ENCODE measurements at regions not wholly inside any gene's neighbourhood (a gene's known extent, or its start where the extent isn't known, plus 50 kb on each side); places are given as distances from the start of the nearest gene placed in this dataset.
"Not testable (repeated sequence)": the region's sequence is repeated elsewhere in the genome, so short reads cannot be mapped to it uniquely, and the experiment has no call there.

- in situ Hi-C loops (cut with HindIII; ENCODE audit: low pct_unique_long_range_greater_than_20kb, low sequenced_read_pairs), result no loop called here
- DNase-seq (ENCODE audit: low read depth), result no peak
Measured at GRCh38 chr4:112952313-112952700, 97.1 kb upstream of the ANK2 start.

GRCh38 chr4:112953262-112953661 is 96.2 kb upstream of the ANK2 start:
- in situ Hi-C loops (cut with HindIII; ENCODE audit: low pct_unique_long_range_greater_than_20kb, low sequenced_read_pairs), result no loop called here
- no peak for DNase-seq (ENCODE audit: low read depth)

DNA sequence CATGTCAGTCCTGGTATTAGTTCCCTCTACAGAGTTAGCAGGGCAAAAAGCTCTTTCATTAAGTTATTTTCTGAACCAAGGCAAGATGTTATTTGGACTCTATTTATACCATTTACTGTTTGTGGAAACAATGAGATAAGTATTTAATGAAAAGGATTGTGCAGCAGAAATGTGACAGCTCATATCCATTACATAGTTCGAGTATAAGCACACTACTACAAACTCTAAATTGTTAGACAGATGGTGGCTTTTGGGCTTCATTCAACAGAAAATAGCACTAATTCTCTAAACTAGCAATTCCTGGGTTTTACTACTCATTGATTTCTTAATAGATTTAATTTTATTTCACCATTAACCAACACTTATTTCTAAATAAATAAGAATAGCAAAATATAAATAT is 95.2 kb upstream of the ANK2 start:
- no peak for DNase-seq (ENCODE audit: low read depth)
- in situ Hi-C loops (cut with HindIII; ENCODE audit: low pct_unique_long_range_greater_than_20kb, low sequenced_read_pairs), result no loop called here

- no peak for DNase-seq (ENCODE audit: low read depth)
- in situ Hi-C loops (cut with HindIII; ENCODE audit: low pct_unique_long_range_greater_than_20kb, low sequenced_read_pairs), result no loop called here
Measured at GRCh38 chr4:112956484-112956896, 93.0 kb upstream of the ANK2 start.

- not testable (repeated sequence) for DNase-seq (ENCODE audit: low read depth)
Measured at GRCh38 chr4:112957764-112958163, 91.7 kb upstream of the ANK2 start.

DNA sequence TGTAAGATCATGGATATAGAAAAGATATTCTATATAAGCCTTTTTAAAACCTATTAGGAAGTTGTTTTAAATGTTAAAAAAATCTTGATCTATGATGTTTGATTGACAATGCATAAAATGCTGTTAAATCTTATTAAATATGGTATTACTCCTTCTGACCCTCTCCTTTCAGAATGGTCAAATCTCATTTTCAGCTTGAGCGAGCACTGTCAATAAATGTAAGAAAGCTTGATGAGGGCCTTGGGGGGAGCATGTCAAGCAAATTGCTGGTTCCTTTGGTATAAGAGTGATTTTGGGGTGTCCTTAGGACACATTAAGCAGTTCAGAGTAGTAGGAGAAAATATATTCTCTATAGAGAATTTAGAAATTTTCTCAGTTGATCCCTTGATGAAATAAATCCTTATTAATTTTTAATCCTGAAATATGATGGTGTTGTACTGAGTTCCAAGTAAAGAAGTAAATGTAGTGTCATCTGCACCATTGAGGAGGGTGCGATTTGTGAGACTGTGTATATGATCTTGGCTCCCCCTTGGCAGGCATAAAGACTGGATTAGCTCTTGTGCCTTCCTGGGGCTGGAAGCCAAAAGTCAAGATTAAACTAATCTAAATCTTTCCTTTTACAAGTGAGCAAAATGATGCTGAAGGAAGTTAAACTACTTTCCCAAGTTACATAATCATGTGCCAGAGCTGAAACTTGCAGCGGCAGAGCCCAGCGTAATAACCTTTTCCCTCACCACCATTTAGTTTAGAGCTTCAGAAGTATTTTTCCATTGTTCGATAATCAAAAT is 82.6 kb upstream of the ANK2 start:
- in situ Hi-C loops (cut with HindIII; ENCODE audit: low pct_unique_long_range_greater_than_20kb, low sequenced_read_pairs), result no loop called here
- no peak for DNase-seq (ENCODE audit: low read depth)

More at GRCh38 chr4:112957764-112958163, 91.7 kb upstream of the ANK2 start:
- in situ Hi-C loops (cut with HindIII; ENCODE audit: low pct_unique_long_range_greater_than_20kb, low sequenced_read_pairs), result not testable (repeated sequence)

GRCh38 chr4:112968451-112969159 is 80.8 kb upstream of the ANK2 start:
- no peak for DNase-seq (ENCODE audit: low read depth)
- in situ Hi-C loops (cut with HindIII; ENCODE audit: low pct_unique_long_range_greater_than_20kb, low sequenced_read_pairs), result no loop called here

GRCh38 chr4:112970903-112971302 is 78.5 kb upstream of the ANK2 start:
- DNase-seq (ENCODE audit: low read depth), result no peak
- in situ Hi-C loops (cut with HindIII; ENCODE audit: low pct_unique_long_range_greater_than_20kb, low sequenced_read_pairs), result no loop called here

GRCh38 chr4:112973750-112974251 is 75.7 kb upstream of the ANK2 start:
- no peak for DNase-seq (ENCODE audit: low read depth)
- in situ Hi-C loops (cut with HindIII; ENCODE audit: low pct_unique_long_range_greater_than_20kb, low sequenced_read_pairs), result no loop called here

DNA sequence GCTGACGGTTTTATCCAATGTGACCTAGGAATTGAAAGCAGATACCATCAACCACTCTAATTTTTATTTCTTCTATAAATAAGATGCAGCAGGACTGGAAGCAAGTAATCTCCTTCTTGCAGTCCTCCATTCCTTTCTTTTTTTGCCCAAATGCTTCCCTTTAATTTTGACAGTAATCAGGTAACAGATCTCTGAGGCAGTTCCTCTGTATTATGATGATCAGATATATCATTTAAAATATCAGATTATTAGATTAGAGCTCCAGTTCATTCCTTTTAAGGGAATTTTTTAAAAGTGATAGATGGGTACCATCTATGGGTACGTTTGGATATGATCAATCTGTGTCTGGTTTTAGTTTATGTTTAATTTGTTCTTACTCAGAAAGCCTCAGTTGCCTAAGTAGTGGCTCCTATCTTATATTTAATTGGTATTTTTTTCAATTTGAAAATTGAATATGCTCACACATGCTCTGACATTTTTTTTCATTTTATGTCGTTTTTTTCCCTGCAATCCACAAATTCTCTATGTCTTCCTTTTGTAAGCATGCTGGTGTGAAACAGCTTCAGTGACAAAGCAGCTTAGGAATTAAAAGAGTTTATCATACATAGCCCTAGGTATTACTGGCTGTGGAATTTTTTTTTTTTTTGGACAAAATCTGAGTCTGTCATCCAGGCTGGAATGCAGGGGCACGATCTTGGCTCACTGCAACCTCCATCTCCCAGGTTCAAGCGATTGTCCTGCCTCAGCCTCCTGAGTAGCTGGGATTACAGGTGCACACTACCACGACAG is 73.7 kb upstream of the ANK2 start:
- in situ Hi-C loops (cut with HindIII; ENCODE audit: low pct_unique_long_range_greater_than_20kb, low sequenced_read_pairs), result no loop called here
- no peak for DNase-seq (ENCODE audit: low read depth)

GRCh38 chr4:112978691-112979472 is 70.6 kb upstream of the ANK2 start:
- DNase-seq (ENCODE audit: low read depth), result no peak
- in situ Hi-C loops (cut with HindIII; ENCODE audit: low pct_unique_long_range_greater_than_20kb, low sequenced_read_pairs), result no loop called here

DNA sequence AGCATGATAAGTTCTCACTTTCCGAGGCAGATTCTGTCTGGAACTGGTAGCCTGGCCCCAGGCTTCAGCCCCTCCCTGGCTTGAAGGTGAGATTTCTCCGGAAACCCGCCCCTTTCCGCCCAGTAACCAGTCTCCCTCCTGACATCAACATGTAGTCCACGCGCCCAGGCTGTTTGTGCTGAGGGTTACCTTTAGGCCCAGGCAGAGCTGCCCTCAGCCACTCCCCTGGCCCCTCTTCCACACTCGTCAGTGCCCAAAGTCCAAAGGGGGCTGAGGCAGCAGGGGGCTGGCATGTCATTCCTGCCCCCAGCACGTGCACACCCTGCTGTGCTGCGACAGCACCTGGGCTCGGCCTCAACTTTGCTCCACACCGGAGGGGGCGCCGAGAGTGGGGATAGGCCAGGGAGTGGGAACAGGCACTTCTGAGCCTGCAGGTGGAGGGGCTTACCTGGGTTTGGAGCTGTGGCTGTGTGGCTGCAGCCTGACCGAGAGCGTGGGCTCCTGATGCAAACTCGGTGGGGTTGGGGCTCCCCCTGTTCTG is 69.5 kb upstream of the ANK2 start:
- no peak for DNase-seq (ENCODE audit: low read depth)
- in situ Hi-C loops (cut with HindIII; ENCODE audit: low pct_unique_long_range_greater_than_20kb, low sequenced_read_pairs), result no loop called here

GRCh38 chr4:112982680-112983079 is 66.8 kb upstream of the ANK2 start:
- DNase-seq (ENCODE audit: low read depth), result no peak
- in situ Hi-C loops (cut with HindIII; ENCODE audit: low pct_unique_long_range_greater_than_20kb, low sequenced_read_pairs), result no loop called here

GRCh38 chr4:112994732-112995464 is 54.6 kb upstream of the ANK2 start:
- in situ Hi-C loops (cut with HindIII; ENCODE audit: low pct_unique_long_range_greater_than_20kb, low sequenced_read_pairs), result no loop called here
- DNase-seq (ENCODE audit: low read depth), result no peak

All from Caki2 (cell line).